Central memory CD4-positive, alpha-beta T cell (primary cell): ENCODE measurements at regions not wholly inside any gene's neighbourhood (a gene's known extent, or its start where the extent isn't known, plus 50 kb on each side); places are given as distances from the start of the nearest gene placed in this dataset.
"Not testable (repeated sequence)": the region's sequence is repeated elsewhere in the genome, so short reads cannot be mapped to it uniquely, and the experiment has no call there.

Experiments
- DNase-seq: peaks from one replicate; pipeline ENCODE4 v3.0.0; 2022

DNA sequence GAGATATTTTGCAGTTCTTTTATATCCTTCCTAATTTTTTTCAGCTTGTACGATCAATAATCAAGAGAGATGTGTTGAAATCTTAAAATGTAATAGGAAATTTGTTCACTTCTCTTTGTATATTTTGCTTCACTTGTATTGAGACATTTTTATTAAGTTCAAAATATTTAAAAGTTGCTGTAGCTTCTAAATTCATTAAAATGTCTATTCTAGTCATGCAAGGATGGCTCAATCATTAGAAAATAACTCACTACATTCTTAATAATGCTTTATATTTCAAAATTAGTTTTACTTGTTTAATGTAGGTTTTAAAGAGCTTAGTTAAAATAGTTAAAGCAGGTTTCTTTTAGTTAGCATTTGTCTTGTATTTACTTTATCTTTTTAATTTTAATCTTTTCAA, 308.4 kb downstream of the CYRIA start:
- DNase-seq = no peak

DNA sequence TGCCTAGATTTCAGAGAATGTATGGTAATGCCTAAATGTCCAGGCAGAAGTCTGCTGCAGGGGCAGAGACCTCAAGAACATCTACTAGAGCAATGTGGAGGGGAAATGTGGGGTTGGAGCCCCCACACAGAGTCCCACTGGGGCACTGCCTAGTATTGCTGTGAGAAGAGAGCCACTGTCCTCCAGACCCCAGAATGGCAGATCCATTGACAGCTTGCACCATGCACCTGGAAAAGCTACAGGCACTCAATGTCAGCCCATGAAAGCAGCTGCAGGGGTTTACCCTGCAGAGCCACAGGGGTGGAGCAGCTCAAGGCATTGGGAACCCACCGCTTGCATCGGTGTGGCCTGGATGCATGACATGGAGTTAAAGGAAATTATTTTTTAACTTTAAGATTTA, 314.1 kb downstream of the CYRIA start:
- DNase-seq = no peak

DNA sequence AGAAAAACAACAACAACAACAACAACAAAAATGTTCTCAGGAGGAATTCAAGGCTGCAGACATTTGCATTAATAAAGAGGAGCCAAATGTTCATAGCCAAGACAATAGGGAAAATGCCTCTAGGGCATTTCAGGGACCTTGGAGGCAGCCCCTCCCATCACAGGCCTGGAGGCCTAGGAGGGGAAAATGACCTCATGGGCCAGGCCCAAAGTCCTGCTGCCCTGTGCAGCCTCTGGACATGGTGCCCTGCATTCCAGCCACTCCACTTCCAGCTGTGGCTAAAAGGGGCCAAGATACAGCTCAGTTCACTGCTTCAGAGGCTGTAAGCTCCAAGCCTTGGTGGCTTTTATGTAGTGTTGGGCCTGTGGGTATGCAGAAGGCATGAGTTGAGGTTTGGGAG, 314.5 kb downstream of the CYRIA start:
- DNase-seq = no peak

DNA sequence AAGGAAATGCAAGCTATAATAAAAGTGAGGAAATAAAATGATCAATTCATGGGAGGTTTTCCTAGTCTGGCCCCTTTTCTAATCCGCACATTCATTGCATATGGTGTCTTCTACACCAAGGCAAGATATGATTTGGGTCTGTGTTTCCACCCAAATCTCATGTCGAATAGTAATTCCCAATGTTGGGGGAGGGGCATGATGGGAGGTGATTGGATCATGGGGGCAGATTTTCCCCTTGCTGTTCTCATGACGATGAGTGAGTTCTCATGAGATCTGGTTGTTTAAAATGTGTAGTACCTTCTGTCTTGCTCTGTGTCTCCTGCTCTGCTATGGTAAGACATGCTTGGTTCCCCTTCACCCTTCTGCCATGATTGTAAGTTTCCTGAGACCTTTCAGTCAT, 315.4 kb downstream of the CYRIA start:
- DNase-seq = no peak

DNA sequence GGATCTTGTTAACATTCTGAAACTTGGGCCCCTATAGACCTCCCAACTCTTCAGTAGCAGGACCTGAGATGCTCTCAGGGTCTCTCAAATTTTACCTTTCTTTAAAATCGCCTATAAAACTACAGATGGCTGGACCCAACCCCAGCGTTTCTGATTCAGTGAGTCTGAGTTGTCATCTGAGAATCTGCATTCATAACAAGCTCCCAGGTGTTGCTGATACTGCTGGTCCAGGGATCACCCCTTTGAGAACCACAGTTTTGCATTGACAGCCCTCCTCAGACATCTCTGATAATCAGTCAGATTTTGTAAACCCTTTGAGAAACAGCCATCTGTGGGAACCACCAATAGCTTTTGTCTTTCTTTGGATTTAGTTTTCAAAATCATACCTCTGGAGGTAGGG, 315.8 kb downstream of the CYRIA start:
- no peak for DNase-seq

DNA sequence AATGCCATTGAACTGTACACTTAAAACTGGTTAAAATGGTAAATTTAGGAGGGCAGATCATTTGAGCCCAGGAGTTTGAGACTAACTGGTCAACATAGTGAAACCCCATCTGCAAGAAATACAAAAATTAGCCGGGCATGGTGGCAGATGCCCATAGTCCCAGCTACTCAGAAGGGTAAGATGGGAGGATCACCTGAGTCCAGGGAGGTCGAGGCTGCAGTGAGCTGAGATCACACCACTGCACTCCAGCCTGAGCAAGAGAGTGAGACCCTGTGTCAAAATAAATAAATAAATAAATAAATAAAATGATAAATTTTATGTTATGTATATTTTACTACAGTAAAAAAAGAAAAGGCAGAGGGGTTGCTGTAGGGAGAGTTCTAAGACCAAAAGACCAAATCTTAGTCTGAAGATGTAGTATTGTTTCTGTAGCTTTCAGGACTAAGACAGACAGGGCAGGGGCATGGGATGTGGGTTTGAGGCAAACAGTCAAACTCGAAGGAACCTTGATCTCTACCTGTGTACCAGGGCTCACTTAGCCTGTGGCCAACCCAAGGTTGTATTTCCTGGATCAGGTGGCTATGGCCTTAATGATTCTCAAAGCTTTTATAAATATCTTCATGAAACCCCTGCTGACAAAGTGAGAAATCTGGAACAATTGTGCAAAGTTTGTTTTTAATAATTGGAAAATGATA, 316.7 kb downstream of the CYRIA start:
- DNase-seq = no peak

DNA sequence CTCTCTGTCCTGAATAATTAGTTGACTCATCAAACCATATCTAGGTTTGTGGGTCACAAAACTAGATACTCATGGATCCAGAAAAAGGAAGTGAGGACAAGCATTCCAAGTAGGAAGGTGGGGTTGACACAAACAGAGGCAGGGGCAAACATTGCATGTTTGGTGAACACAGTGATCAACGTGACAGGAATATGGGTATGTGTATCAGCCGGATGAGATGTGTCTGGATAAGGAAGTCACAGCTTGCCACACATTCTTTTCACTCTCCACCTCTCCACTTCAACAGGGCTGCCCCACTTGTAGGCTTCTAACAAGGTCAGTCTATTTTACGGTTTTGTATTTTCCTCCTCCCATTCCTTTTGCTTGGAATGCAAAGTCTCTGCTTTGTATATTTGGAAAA, 319.0 kb downstream of the CYRIA start:
- DNase-seq = no peak

DNA sequence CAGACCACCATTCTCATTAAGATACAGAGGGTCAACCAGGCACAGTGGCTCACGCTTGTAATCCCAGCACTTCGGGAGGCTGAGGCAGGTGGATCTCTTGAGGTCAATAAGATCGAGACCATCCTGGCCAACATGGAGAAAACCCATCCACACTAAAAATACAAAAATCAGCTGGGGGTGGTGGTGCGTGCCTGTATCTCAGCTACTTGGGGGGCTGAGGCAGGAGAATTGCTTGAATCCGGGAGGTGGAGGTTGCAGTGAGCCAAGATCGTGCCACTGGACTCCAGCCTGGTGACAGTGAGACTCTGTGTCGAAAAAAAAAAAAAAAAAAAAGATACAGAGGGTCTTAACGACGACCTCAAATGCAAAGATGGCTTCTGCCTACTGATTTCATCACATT, 320.4 kb downstream of the CYRIA start:
- DNase-seq = not testable (repeated sequence)

DNA sequence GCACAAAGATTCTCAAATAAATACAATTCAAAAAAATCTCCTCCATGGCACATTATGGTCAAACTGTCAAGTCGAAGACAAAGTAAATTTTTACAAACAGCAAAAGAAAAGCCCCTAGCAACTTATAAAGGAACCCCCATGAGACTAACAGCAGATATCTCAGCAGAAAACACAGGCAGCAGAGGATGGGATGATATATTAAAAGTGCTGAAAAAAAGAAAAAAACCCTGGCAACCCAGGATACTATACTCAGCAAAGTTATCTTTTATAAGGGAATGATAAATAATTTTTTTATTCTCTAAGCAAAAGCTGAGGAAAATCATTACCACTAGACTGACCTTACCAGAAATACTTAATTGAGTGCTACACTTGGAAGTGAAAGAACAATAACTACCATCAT, 326.4 kb downstream of the CYRIA start:
- no peak for DNase-seq

DNA sequence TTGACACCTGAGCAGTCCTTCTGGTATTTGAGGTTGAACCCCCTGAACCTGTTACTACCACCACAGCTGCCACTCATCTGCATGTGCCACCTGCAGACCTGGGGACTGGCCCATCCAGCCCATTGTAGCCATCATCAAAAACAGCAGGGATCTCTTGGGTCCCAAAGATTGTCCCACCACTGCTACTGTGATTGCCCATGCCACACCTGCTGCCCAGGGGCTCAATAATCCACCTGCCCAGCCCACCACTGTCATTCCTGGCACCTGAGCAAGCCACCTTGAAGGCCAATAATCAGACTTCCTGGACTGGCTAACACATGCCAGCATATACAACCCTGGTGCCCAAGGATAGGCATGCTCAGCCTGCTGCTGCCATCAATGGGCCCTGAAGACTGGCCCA, 327.6 kb downstream of the CYRIA start:
- no peak for DNase-seq

DNA sequence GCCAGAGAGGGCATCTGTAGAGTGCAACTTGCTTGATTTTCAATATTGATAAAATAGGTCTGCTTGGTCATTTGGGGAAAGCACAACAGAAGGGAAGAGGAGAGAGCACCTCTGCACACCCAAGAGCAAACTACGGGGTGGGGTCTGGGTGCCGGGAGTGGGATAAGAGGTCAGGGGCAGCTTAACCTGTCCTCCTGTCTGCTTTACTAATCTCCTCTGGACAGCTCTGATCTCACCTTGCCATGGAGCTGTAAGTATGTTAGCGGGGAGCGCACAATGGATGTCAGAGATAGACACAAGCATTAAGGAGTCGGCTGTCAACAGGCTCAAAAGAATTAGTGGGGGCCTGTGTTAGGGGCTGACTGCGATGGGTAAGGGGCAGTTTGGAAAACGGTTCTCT, 328.7 kb downstream of the CYRIA start:
- DNase-seq = no peak

DNA sequence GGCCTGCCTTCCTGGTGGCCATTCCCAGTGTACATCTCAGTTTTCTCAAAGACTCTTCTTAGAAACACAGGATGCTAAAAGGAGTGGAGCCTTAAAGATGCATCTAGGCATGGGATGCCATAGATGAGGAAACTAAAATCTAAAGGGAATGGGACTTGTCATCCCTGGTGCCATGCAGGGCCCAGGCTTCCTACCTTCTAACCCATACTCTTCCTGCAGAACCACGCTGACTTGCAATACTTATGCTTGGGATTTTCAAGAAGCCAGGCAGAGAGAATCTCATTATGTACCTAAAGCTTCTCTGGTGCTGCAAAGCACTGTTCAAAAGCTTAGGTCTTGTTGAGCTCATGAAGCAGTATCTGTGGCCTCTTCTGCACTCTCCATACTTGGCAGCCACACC, 329.1 kb downstream of the CYRIA start:
- no peak for DNase-seq

DNA sequence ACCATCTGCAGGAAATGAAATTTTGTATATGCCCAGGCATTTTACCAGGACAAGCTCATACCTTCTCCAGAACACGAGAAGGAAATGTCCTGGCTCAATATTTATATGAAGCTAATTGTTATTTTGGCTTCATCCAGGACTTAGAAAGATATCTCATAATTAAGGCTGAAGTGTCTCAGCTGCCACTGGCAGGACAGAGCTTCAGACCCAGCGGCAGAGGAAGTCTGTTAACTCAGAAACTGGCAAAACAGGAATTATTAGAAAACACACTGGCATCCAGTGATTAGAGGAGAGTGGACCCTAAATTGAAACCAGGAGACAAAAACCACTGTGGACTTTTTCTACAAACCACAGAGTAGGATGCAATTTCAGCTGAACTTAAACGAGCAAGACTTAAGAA, 329.7 kb downstream of the CYRIA start:
- DNase-seq = no peak

DNA sequence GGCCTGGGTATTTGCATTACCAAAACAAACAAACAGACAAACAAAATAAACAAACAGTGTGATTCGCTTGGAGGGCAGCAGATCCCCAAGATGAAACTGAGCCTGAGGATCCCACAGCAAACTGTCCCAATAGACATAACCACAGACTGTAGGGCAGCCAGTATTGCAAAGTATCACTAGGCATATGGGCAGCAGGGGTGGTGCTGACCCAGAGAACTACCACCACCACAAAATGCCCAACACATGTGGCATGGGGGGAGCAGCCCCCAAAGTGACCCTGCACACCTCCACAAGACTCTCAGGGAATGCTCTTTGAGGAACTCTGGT, 330.1 kb downstream of the CYRIA start:
- DNase-seq = no peak

DNA sequence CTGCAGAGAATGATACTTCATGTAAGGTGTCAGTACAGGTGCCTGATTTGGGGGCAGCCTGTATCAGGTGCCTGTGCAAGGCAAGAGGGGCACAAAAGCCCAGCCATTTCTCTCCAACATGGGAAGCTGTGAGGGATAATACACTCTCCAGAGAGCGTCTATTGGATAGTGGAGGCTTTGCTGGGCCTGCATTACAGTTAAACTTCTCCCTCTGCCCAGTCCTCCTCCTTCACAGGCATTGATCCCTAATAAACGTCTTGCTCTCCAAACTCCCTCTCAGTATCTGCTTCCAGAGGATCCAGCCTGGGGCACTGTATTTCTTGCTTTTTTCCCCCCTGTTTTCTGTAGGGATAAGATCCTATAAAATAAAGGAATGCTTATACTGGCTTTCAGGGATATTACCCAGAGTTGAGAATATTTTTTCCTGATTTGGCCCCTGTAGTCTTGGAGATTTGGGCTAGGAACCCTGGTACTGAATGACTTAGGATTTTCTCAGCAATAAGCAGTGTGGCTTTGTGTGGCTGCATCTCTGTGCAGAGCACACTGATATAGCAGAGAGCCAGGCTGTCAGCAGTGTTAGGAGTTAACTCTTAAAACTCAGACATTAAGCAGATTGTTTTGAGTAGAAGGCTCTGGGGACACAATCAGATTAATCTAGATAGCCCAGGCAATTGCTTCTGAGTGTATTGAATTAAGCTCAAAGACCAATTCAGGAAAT, 330.6 kb downstream of the CYRIA start:
- no peak for DNase-seq

DNA sequence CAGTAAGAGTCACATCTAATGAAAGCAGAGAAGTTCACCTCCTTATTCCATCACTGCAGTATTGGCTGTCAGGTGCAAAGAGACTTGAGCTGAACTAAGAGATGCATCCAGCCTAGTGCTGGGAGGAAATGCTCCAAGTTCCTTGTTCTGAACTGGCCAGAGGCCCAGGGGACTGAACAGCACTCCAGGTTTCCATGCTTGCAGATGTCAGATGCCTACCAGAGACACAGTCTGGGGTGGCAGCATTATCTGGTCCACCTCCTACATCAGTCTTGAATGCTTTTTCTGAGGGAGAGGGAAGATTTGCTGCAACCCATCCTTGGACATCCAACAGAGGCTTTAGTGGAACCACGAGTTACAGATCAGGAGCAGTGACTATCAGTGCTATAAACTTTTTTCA, 331.3 kb downstream of the CYRIA start:
- no peak for DNase-seq

DNA sequence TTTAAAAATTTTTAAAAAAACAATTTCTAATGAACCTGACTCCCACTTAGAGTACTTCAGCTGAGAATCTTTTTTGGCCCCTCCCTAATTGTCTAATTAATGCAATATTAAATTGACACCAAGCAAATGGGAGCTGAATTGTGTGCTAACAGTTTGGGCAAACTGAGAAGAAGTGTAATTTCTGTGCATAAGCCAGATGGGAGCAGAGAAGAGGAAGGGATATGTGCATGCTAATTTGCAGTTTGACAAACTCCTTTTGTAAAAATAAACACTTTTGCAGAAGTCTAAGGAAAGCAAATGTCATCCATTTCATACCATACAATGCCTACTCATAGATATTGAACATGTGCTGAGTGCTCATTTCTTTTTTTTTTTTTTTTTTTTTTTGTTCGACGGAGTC, 332.0 kb downstream of the CYRIA start:
- no peak for DNase-seq

DNA sequence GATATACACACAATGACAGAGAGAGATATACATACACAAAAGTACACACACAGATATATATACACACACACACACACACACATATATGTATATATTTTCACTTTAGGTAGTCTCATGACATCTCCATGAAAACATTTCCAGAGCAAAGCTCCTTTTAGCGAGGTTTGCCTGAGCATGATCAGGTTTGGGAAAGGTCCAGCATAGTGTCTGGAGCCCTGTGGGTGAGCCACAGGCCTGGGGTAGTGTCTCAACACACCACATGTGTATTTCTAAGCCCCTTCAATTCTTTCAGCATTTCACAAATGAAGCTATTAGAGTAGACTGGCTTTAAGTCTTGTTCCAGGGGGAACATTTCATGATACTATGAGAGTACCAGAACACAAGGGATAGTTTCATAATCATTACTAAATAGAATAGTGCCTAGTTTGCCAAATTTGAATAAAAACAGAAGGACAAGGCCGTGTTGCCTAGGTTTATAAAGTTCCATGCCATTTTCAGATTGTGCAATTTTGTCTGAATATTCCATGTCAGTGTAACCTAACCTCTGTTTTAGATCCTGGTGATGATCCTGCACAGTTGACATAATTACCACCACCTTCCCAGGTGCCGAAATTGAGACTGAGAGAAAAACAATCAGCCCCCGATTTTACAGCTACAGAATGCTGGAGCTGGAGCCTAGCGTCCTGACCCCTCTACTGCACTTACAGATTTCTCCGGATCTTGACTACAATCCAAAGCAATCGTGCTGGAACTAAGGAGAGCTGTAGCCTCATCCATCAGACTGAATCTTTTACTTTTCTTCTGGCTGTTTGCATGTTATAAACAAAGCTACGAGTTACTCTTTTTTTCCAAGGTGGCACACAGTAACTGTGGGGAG, 332.7 kb downstream of the CYRIA start:
- no peak for DNase-seq

DNA sequence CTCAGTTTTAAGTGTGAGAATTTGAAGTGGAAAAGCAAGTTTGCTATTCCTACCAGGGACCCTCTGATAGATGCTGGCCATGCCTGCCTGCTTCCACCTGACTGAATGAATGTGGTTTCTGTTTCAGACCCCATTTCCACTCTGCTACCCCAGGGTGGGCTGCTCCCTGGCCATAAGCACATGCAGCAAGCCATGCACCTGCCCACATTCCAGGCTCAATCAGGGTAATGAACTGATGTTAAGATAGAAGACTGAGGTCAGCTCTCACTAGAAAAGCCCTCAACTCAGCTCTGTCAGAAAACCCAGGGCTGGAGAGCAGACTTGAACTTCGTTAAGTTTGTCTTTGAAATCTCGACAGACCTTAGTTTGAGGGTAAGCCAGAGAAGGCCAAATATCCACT, 333.9 kb downstream of the CYRIA start:
- no peak for DNase-seq

DNA sequence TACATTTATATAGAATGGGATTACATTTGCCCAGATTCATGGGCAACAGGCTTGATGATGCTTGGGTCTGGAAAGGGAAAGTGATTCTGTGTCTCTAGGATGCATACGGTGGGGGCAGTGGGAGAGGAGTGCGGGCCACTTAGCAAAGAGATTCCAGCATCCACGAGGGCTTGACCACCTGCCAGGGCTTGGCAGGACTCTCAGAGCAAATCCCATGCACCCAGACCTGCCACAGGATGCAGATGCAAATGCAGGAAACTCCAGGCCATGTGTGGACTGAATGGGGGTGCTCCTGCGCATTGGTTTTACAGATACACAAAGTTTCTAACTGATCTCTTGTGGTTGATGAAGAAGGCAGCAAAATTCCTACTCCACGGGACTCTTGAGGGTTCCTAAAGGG, 334.7 kb downstream of the CYRIA start:
- no peak for DNase-seq

DNA sequence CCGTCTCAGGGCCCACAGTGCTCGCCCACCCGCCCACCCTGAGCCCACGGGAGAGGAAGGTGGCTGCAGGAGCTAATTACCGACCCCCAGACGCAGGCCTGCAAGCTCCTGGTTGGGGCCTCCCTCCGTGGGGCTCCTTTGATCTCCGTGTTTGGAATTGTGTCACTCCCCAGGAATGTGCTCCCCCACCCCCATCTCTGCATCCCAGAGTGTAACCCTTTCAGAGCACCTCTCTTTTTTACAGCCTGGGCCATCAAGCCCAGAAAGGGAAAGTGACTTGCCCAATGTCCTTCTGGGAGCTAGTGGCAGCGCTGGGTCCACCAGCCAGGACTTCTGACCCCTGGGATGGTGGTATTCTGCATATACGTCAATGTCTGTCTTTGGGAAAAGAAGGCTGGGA, 335.1 kb downstream of the CYRIA start:
- DNase-seq = no peak

DNA sequence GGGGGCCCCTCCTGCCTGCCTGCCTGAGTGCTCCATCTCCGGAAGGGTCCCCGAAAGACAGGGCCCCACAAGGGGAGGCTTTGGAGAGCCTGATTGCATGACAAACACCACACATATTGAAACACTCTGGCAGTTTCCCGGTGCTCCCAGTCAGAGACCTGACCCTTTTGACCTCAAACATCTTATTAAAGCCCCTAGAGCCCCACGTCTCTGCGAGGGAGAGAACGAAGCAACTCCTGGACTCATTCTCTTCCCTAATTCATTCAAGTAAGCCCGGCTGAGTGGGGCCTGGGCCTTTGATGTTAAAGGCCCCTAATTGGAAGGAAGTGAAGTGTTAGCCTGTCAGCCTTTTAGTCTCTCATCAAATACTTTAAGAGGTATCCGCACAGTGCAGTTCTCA, 335.6 kb downstream of the CYRIA start:
- no peak for DNase-seq

DNA sequence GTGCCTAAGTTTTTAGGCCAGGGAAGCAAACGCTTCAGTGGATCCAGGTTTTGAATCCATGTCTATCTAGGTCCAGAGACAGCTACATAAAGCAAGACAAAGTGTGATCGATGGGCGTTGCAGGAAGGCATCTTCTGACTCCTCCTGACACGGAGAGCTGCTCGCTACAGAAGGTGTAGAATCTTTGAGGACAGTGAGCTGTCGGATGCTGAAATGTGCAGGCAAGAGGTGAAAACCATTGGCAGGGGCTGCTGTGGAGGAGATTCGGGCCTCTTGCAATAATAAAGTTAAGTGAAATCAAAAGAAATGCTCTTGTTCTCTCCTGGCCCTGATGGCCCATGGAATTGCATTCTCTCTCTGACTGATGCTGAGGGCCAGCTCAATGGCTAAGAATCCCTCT, 336.2 kb downstream of the CYRIA start:
- DNase-seq = no peak
